ENCODE measurements at regions not wholly inside any gene's neighbourhood (a gene's known extent, or its start where the extent isn't known, plus 50 kb on each side); places are given as distances from the start of the nearest gene placed in this dataset.

- H3K27me3 ChIP-seq (ENCODE audit: insufficient read depth, low read length): no peaks in the 10 kb centered on the region
- no peaks in the 10 kb centered on the region for H3K36me3 ChIP-seq (ENCODE audit: insufficient read depth, low read depth, low read length)
- H3K27ac ChIP-seq (ENCODE audit: low read length): no peak overlapping the region
- no peaks in the 10 kb centered on the region for H3K9me3 ChIP-seq (ENCODE audit: insufficient read depth, low read depth, low read length)
- no peak overlapping the region for H3K4me3 ChIP-seq (ENCODE audit: low read length)
- no peaks in the 10 kb centered on the region for H3K4me1 ChIP-seq (ENCODE audit: insufficient read depth, low read length)
- H3K9ac ChIP-seq (ENCODE audit: low read depth, low read length): no peak overlapping the region
Observed at GRCh38 chr2:49241991-49242390, 87.7 kb upstream of the FSHR start.

- no peaks in the 10 kb centered on the region for H3K27me3 ChIP-seq (ENCODE audit: insufficient read depth, low read length)
- H3K9ac ChIP-seq (ENCODE audit: low read depth, low read length): no peak overlapping the region
- no peaks in the 10 kb centered on the region for H3K9me3 ChIP-seq (ENCODE audit: insufficient read depth, low read depth, low read length)
- no peaks in the 10 kb centered on the region for H3K4me1 ChIP-seq (ENCODE audit: insufficient read depth, low read length)
- H3K4me3 ChIP-seq (ENCODE audit: low read length): no peak overlapping the region
- no peak overlapping the region for H3K27ac ChIP-seq (ENCODE audit: low read length)
- H3K36me3 ChIP-seq (ENCODE audit: insufficient read depth, low read depth, low read length): no peaks in the 10 kb centered on the region
Observed at GRCh38 chr2:49241501-49241900, 87.2 kb upstream of the FSHR start.

GRCh38 chr2:49240608-49241007 is 86.3 kb upstream of the FSHR start:
- H3K9ac ChIP-seq (ENCODE audit: low read depth, low read length): no peak overlapping the region

GRCh38 chr2:49238604-49238960 is 84.3 kb upstream of the FSHR start:
- Histone ChIP-seq H3K27ac (ENCODE audit: low read length) (no peak overlapping the region), H3K9me3 (ENCODE audit: insufficient read depth, low read depth, low read length) (no peaks in the 10 kb centered on the region), H3K9ac (ENCODE audit: low read depth, low read length) (no peak overlapping the region), H3K4me1 (ENCODE audit: insufficient read depth, low read length) (no peaks in the 10 kb centered on the region), H3K36me3 (ENCODE audit: insufficient read depth, low read depth, low read length) (no peaks in the 10 kb centered on the region), H3K4me3 (ENCODE audit: low read length) (no peak overlapping the region), H3K27me3 (ENCODE audit: insufficient read depth, low read length) (no peaks in the 10 kb centered on the region)

More at GRCh38 chr2:49240608-49241007, 86.3 kb upstream of the FSHR start:
- Histone ChIP-seq H3K9me3 (ENCODE audit: insufficient read depth, low read depth, low read length) (no peaks in the 10 kb centered on the region), H3K4me1 (ENCODE audit: insufficient read depth, low read length) (no peaks in the 10 kb centered on the region), H3K27me3 (ENCODE audit: insufficient read depth, low read length) (no peaks in the 10 kb centered on the region), H3K36me3 (ENCODE audit: insufficient read depth, low read depth, low read length) (no peaks in the 10 kb centered on the region), H3K4me3 (ENCODE audit: low read length) (no peak overlapping the region), H3K27ac (ENCODE audit: low read length) (no peak overlapping the region)

GRCh38 chr2:49237867-49238603 is 83.7 kb upstream of the FSHR start:
- H3K27ac ChIP-seq (ENCODE audit: low read length): no peak overlapping the region
- H3K4me3 ChIP-seq (ENCODE audit: low read length): no peak overlapping the region
- H3K27me3 ChIP-seq (ENCODE audit: insufficient read depth, low read length): no peaks in the 10 kb centered on the region
- H3K36me3 ChIP-seq (ENCODE audit: insufficient read depth, low read depth, low read length): no peaks in the 10 kb centered on the region
- no peaks in the 10 kb centered on the region for H3K9me3 ChIP-seq (ENCODE audit: insufficient read depth, low read depth, low read length)
- no peak overlapping the region for H3K9ac ChIP-seq (ENCODE audit: low read depth, low read length)
- H3K4me1 ChIP-seq (ENCODE audit: insufficient read depth, low read length): no peaks in the 10 kb centered on the region

- H3K9ac ChIP-seq (ENCODE audit: low read depth, low read length): no peak overlapping the region
- H3K4me1 ChIP-seq (ENCODE audit: insufficient read depth, low read length): no peaks in the 10 kb centered on the region
- no peaks in the 10 kb centered on the region for H3K36me3 ChIP-seq (ENCODE audit: insufficient read depth, low read depth, low read length)
- no peak overlapping the region for H3K4me3 ChIP-seq (ENCODE audit: low read length)
- H3K9me3 ChIP-seq (ENCODE audit: insufficient read depth, low read depth, low read length): no peaks in the 10 kb centered on the region
- no peaks in the 10 kb centered on the region for H3K27me3 ChIP-seq (ENCODE audit: insufficient read depth, low read length)
- H3K27ac ChIP-seq (ENCODE audit: low read length): no peak overlapping the region
Observed at GRCh38 chr2:49236316-49236715, 82.0 kb upstream of the FSHR start.

- Histone ChIP-seq H3K27me3 (ENCODE audit: insufficient read depth, low read length) (no peaks in the 10 kb centered on the region), H3K9me3 (ENCODE audit: insufficient read depth, low read depth, low read length) (no peaks in the 10 kb centered on the region), H3K36me3 (ENCODE audit: insufficient read depth, low read depth, low read length) (no peaks in the 10 kb centered on the region), H3K27ac (ENCODE audit: low read length) (no peak overlapping the region), H3K9ac (ENCODE audit: low read depth, low read length) (no peak overlapping the region), H3K4me3 (ENCODE audit: low read length) (no peak overlapping the region), H3K4me1 (ENCODE audit: insufficient read depth, low read length) (no peaks in the 10 kb centered on the region)
Observed at GRCh38 chr2:49226360-49226759, 72.0 kb upstream of the FSHR start.

GRCh38 chr2:49225126-49225525 is 70.8 kb upstream of the FSHR start:
- Histone ChIP-seq H3K9ac (ENCODE audit: low read depth, low read length) (no peak overlapping the region), H3K36me3 (ENCODE audit: insufficient read depth, low read depth, low read length) (no peaks in the 10 kb centered on the region), H3K27me3 (ENCODE audit: insufficient read depth, low read length) (no peaks in the 10 kb centered on the region), H3K9me3 (ENCODE audit: insufficient read depth, low read depth, low read length) (no peaks in the 10 kb centered on the region), H3K4me1 (ENCODE audit: insufficient read depth, low read length) (no peaks in the 10 kb centered on the region), H3K4me3 (ENCODE audit: low read length) (no peak overlapping the region), H3K27ac (ENCODE audit: low read length) (no peak overlapping the region)

GRCh38 chr2:49224426-49225010 is 70.2 kb upstream of the FSHR start:
- H3K9ac ChIP-seq (ENCODE audit: low read depth, low read length): no peak overlapping the region
- H3K27me3 ChIP-seq (ENCODE audit: insufficient read depth, low read length): no peaks in the 10 kb centered on the region
- no peak overlapping the region for H3K4me3 ChIP-seq (ENCODE audit: low read length)
- no peaks in the 10 kb centered on the region for H3K36me3 ChIP-seq (ENCODE audit: insufficient read depth, low read depth, low read length)
- no peaks in the 10 kb centered on the region for H3K9me3 ChIP-seq (ENCODE audit: insufficient read depth, low read depth, low read length)
- no peaks in the 10 kb centered on the region for H3K4me1 ChIP-seq (ENCODE audit: insufficient read depth, low read length)
- no peak overlapping the region for H3K27ac ChIP-seq (ENCODE audit: low read length)

GRCh38 chr2:49222975-49223528 is 68.7 kb upstream of the FSHR start:
- H3K36me3 ChIP-seq (ENCODE audit: insufficient read depth, low read depth, low read length): no peaks in the 10 kb centered on the region
- H3K27ac ChIP-seq (ENCODE audit: low read length): no peak overlapping the region
- no peaks in the 10 kb centered on the region for H3K27me3 ChIP-seq (ENCODE audit: insufficient read depth, low read length)
- H3K9me3 ChIP-seq (ENCODE audit: insufficient read depth, low read depth, low read length): no peaks in the 10 kb centered on the region
- no peak overlapping the region for H3K4me3 ChIP-seq (ENCODE audit: low read length)
- no peaks in the 10 kb centered on the region for H3K4me1 ChIP-seq (ENCODE audit: insufficient read depth, low read length)
- no peak overlapping the region for H3K9ac ChIP-seq (ENCODE audit: low read depth, low read length)

GRCh38 chr2:49219741-49220140 is 65.4 kb upstream of the FSHR start:
- Histone ChIP-seq H3K27ac (ENCODE audit: low read length) (no peak overlapping the region), H3K9ac (ENCODE audit: low read depth, low read length) (no peak overlapping the region), H3K36me3 (ENCODE audit: insufficient read depth, low read depth, low read length) (no peaks in the 10 kb centered on the region), H3K27me3 (ENCODE audit: insufficient read depth, low read length) (no peaks in the 10 kb centered on the region), H3K4me3 (ENCODE audit: low read length) (no peak overlapping the region), H3K4me1 (ENCODE audit: insufficient read depth, low read length) (no peaks in the 10 kb centered on the region), H3K9me3 (ENCODE audit: insufficient read depth, low read depth, low read length) (no peaks in the 10 kb centered on the region)

- Histone ChIP-seq H3K4me3 (ENCODE audit: low read length) (no peak overlapping the region), H3K27ac (ENCODE audit: low read length) (no peak overlapping the region), H3K36me3 (ENCODE audit: insufficient read depth, low read depth, low read length) (no peaks in the 10 kb centered on the region), H3K9me3 (ENCODE audit: insufficient read depth, low read depth, low read length) (no peaks in the 10 kb centered on the region), H3K27me3 (ENCODE audit: insufficient read depth, low read length) (no peaks in the 10 kb centered on the region), H3K4me1 (ENCODE audit: insufficient read depth, low read length) (no peaks in the 10 kb centered on the region), H3K9ac (ENCODE audit: low read depth, low read length) (no peak overlapping the region)
Observed at GRCh38 chr2:49210191-49210590, 55.9 kb upstream of the FSHR start.

All from iPS-20b (cell line).